IPS-15b (cell line): ENCODE measurements at regions not wholly inside any gene's neighbourhood (a gene's known extent, or its start where the extent isn't known, plus 50 kb on each side); places are given as distances from the start of the nearest gene placed in this dataset.
"Not testable (repeated sequence)": the region's sequence is repeated elsewhere in the genome, so short reads cannot be mapped to it uniquely, and the experiment has no call there.

Source experiments
- H3K27me3 ChIP-seq: one replicate; pipeline ENCODE4 v1.6.1; 2013; ENCODE audit warnings: low read length; ENCODE audit not compliant: control insufficient read depth, insufficient read depth
- H3K36me3 ChIP-seq: one replicate; pipeline ENCODE4 v1.6.1; 2013; ENCODE audit warnings: low read length; ENCODE audit not compliant: control insufficient read depth, insufficient read depth
- H3K4me1 ChIP-seq: one replicate; pipeline ENCODE4 v1.6.1; 2013; ENCODE audit warnings: mild to moderate bottlenecking, low read length; ENCODE audit not compliant: control insufficient read depth, insufficient read depth
- H3K4me3 ChIP-seq: one replicate; pipeline ENCODE4 v1.5.1; 2013; ENCODE audit warnings: low read depth, low read length
- H3K9ac ChIP-seq: one replicate; pipeline ENCODE4 v1.6.1; 2013; ENCODE audit warnings: low read depth, mild to moderate bottlenecking, low read length
- H3K9me3 ChIP-seq: one replicate; pipeline ENCODE4 v1.6.1; 2013; ENCODE audit warnings: mild to moderate bottlenecking, low read length; ENCODE audit not compliant: control insufficient read depth, insufficient read depth

DNA sequence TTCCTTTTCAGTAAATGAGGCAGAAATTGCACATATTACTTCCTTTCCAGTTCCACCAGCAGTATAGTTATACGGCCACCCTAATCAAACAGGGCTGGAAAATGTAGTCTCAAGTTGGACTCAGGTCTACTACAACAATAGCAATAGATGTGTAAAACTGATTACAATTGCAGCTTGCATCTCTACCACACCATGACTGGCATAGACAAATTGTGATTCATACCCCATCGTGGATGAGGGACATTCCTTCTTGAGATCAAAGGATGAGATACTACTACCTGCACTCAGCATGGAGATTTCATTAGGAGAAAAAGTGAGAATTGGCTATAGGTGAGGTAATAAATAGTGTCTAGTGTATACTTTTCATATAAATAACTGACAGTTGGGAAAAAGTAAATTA lies 1220.8 kb downstream of the TYW1 start:
- Histone ChIP-seq H3K36me3 (no peaks in the 10 kb centered on the region), H3K9me3 (no peaks in the 10 kb centered on the region), H3K27me3 (no peaks in the 10 kb centered on the region), H3K4me1 (peaks cover under 1% of the 10 kb centered on the region), H3K9ac (no peak overlapping the region), H3K4me3 (no peak overlapping the region)

GRCh38 chr7:68218461-68218860 lies 1221.8 kb downstream of the TYW1 start:
- H3K27me3 ChIP-seq = no peaks in the 10 kb centered on the region
- H3K4me1 ChIP-seq = peaks cover 3% of the 10 kb centered on the region
- no peak overlapping the region for H3K4me3 ChIP-seq
- no peaks in the 10 kb centered on the region for H3K36me3 ChIP-seq
- no peaks in the 10 kb centered on the region for H3K9me3 ChIP-seq
- H3K9ac ChIP-seq = no peak overlapping the region

DNA sequence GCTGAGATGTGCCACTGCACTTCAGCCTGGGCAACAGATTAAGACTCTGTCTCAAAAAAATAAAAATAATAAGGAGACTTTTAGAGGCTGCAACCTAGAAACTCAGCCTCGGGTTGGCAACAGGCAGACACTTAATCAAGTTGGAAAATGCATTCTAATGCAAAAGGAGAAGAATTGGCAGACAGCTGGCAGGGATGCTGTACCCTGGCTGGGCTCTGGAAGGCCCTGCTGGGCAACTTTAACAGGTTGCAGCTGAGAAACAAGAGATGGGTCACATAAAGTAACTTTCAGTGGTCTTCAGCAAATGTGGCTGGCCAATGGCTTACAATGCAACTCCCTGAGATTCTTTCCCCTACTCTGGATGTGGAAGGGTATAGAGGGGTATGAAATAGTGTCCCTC lies 1225.7 kb downstream of the TYW1 start:
- no peaks in the 10 kb centered on the region for H3K9me3 ChIP-seq
- peaks cover 3% of the 10 kb centered on the region for H3K4me1 ChIP-seq
- no peaks in the 10 kb centered on the region for H3K36me3 ChIP-seq
- no peaks in the 10 kb centered on the region for H3K27me3 ChIP-seq
- no peak overlapping the region for H3K4me3 ChIP-seq
- H3K9ac ChIP-seq = no peak overlapping the region

GRCh38 chr7:68224041-68224741 lies 1227.6 kb downstream of the TYW1 start:
- H3K9me3 ChIP-seq = no peaks in the 10 kb centered on the region
- no peak overlapping the region for H3K4me3 ChIP-seq
- H3K4me1 ChIP-seq = peaks cover 3% of the 10 kb centered on the region
- no peaks in the 10 kb centered on the region for H3K36me3 ChIP-seq
- no peak overlapping the region for H3K9ac ChIP-seq
- no peaks in the 10 kb centered on the region for H3K27me3 ChIP-seq

- H3K4me3 ChIP-seq, H3K4me1 ChIP-seq, H3K9ac ChIP-seq, H3K36me3 ChIP-seq, H3K27me3 ChIP-seq, H3K9me3 ChIP-seq: not testable (repeated sequence)
Observed at GRCh38 chr7:68231011-68231410, 1234.4 kb downstream of the TYW1 start.

- H3K9ac ChIP-seq = no peak overlapping the region
- H3K4me3 ChIP-seq = no peak overlapping the region
- no peaks in the 10 kb centered on the region for H3K36me3 ChIP-seq
- H3K4me1 ChIP-seq = peaks cover 2% of the 10 kb centered on the region
- H3K27me3 ChIP-seq = no peaks in the 10 kb centered on the region
- H3K9me3 ChIP-seq = no peaks in the 10 kb centered on the region
Observed at GRCh38 chr7:68235937-68236336, 1239.3 kb downstream of the TYW1 start.

DNA sequence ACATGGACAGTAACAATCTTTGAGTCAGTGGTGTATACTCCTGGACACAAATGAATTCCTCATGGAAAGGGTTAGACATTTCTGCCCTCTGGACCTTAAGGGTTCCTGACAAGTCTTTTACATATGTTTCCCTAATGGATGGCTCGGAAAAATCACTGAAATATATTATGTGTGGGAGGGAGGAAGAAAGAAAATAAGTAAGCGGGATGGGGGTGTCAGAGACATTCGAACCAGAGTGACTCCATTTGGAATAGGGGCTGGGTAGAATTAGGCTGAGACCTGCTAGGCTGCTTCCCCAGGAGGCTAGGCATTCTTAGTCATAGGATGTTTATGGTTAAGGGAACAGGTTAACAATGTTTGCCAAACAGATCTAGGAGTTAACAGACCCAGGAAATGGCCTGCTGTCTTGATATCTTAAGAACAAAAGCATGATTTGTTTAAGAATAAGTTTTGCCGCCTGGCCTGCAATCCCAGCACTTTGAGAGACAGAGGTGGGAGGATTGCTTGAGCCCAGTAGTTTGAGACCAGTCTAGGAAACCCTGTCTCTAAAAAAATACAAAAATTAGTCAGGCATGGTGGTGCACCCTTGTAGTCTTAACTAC lies 1241.7 kb downstream of the TYW1 start:
- H3K4me3 ChIP-seq = no peak overlapping the region
- no peak overlapping the region for H3K9ac ChIP-seq
- H3K9me3 ChIP-seq = no peaks in the 10 kb centered on the region
- H3K4me1 ChIP-seq = peaks cover 2% of the 10 kb centered on the region
- H3K36me3 ChIP-seq = no peaks in the 10 kb centered on the region
- no peaks in the 10 kb centered on the region for H3K27me3 ChIP-seq

DNA sequence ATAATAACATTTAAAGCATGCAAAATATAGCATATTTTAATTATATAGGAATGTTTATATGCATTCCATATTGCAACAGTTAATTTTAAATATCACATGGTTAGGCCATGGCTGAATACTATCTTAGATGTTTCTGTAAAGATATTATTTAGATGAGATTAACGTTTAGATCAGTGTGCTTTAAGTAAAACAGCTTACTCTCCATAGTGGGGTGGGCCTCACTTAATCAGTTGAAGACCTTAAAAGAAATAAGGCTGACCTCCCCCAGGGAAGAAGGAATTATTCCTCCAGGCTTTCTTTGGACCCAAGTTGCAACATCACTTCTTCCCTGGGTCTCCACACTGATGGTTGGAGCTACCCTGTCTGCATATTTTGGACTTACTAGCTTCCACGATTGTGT lies 1246.5 kb downstream of the TYW1 start:
- Histone ChIP-seq H3K9ac (no peak overlapping the region), H3K4me1 (peaks cover 3% of the 10 kb centered on the region), H3K4me3 (no peak overlapping the region), H3K27me3 (no peaks in the 10 kb centered on the region), H3K36me3 (no peaks in the 10 kb centered on the region), H3K9me3 (no peaks in the 10 kb centered on the region)

DNA sequence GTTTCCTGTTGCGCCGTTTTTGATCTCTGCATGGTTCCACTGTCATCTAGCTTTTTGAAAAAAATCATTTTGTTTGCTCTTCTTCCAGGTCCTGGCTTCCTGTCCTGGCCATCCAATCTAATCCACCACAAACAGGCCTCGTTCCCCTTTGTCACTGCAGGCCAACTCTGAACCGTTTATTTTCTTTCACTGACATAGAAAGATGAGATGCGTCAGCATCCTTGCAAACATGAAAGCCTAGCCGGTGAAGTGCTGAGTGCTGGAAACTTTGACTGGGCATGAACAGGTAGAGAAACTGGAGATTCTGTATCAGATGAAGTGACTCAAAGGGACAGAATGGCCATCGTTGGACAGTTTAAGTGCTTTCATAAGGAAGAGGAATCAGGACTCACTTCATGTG lies 1247.8 kb downstream of the TYW1 start:
- Histone ChIP-seq H3K36me3 (no peaks in the 10 kb centered on the region), H3K27me3 (no peaks in the 10 kb centered on the region), H3K4me1 (peaks cover 3% of the 10 kb centered on the region), H3K4me3 (no peak overlapping the region), H3K9ac (no peak overlapping the region), H3K9me3 (no peaks in the 10 kb centered on the region)

GRCh38 chr7:68245688-68246087 lies 1249.1 kb downstream of the TYW1 start:
- H3K4me1 ChIP-seq = peaks cover 3% of the 10 kb centered on the region
- H3K9me3 ChIP-seq = no peaks in the 10 kb centered on the region
- no peak overlapping the region for H3K4me3 ChIP-seq
- H3K27me3 ChIP-seq = no peaks in the 10 kb centered on the region
- no peaks in the 10 kb centered on the region for H3K36me3 ChIP-seq
- H3K9ac ChIP-seq = no peak overlapping the region

DNA sequence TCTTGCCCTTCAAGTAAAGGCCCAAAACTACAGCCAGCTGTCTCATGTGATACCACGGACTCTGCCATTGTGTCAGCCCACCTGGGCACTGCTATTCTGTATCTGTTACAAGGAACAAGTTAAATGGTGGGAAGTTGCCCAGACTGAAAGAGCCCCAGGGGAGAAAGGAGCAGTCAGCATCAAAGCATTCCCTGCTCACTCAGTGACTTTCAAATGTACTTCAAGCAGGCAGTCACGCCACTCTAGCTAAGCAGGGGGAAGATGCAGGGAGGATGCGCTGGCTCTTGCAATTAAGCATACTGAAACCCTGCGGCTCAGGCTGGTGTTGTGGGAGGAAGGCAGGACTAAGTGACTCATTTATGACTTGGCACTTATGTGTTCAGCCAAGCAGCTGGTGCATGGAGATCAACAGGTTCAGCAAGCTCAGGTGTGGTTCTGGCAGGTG lies 1249.6 kb downstream of the TYW1 start:
- Histone ChIP-seq H3K9me3 (no peaks in the 10 kb centered on the region), H3K9ac (no peak overlapping the region), H3K4me1 (peaks cover 3% of the 10 kb centered on the region), H3K4me3 (no peak overlapping the region), H3K27me3 (no peaks in the 10 kb centered on the region), H3K36me3 (no peaks in the 10 kb centered on the region)

- H3K9ac ChIP-seq = no peak overlapping the region
- no peak overlapping the region for H3K4me3 ChIP-seq
- no peaks in the 10 kb centered on the region for H3K36me3 ChIP-seq
Observed at GRCh38 chr7:68247126-68247525, 1250.5 kb downstream of the TYW1 start.

More at GRCh38 chr7:68247126-68247525, 1250.5 kb downstream of the TYW1 start:
- no peaks in the 10 kb centered on the region for H3K9me3 ChIP-seq
- peaks cover 3% of the 10 kb centered on the region for H3K4me1 ChIP-seq
- H3K27me3 ChIP-seq = no peaks in the 10 kb centered on the region
